ENCODE measurements at regions not wholly inside any gene's neighbourhood (a gene's known extent, or its start where the extent isn't known, plus 50 kb on each side); places are given as distances from the start of the nearest gene placed in this dataset.

GRCh38 chr2:14925471-14925870 is 293.0 kb downstream of the LRATD1 start:
- H3K9me3 ChIP-seq (ENCODE audit: control insufficient read depth, insufficient read depth, low read depth, low read length) = no peaks in the 10 kb centered on the region
- no peak overlapping the region for H3K9ac ChIP-seq (ENCODE audit: insufficient read depth, low read length)
- H3K4me1 ChIP-seq (ENCODE audit: control insufficient read depth, extremely low read depth, insufficient read depth, low read length) = no peaks in the 10 kb centered on the region
- H4K20me1 ChIP-seq (ENCODE audit: control insufficient read depth, extremely low read depth, insufficient read depth, low read length) = no peaks in the 10 kb centered on the region
- no peaks in the 10 kb centered on the region for H3K27me3 ChIP-seq (ENCODE audit: control insufficient read depth, insufficient read depth, low read length)
- no peak overlapping the region for H2AFZ ChIP-seq (ENCODE audit: low read length)
- H3K36me3 ChIP-seq (ENCODE audit: control insufficient read depth, insufficient read depth, low read length) = no peaks in the 10 kb centered on the region
- H3K4me3 ChIP-seq (replicated peaks in 1 of 4; ENCODE audit: control extremely low read depth in 1 of 4, insufficient read depth in 1 of 4, low read depth in 3 of 4, low read length in 4 of 4) = no peak overlapping the region
- no peak for DNase-seq (ENCODE audit: low read depth in 2 of 2)
- no peak for TF ChIP-seq EZH2 (IDR thresholded peaks at IDR 0.05; ENCODE audit: low read length, missing control alignments)
- H3K79me2 ChIP-seq (ENCODE audit: control insufficient read depth, insufficient read depth, low read length) = no peaks in the 10 kb centered on the region
- no peak overlapping the region for H3K4me2 ChIP-seq (ENCODE audit: extremely low read depth, insufficient read depth, low read length)
- H3K27ac ChIP-seq (ENCODE audit: insufficient read depth, low read length) = no peak overlapping the region

GRCh38 chr2:14927021-14927564 is 294.6 kb downstream of the LRATD1 start:
- no peaks in the 10 kb centered on the region for H3K27me3 ChIP-seq (ENCODE audit: control insufficient read depth, insufficient read depth, low read length)
- H3K36me3 ChIP-seq (ENCODE audit: control insufficient read depth, insufficient read depth, low read length) = no peaks in the 10 kb centered on the region
- H4K20me1 ChIP-seq (ENCODE audit: control insufficient read depth, extremely low read depth, insufficient read depth, low read length) = no peaks in the 10 kb centered on the region
- H3K79me2 ChIP-seq (ENCODE audit: control insufficient read depth, insufficient read depth, low read length) = no peaks in the 10 kb centered on the region
- H3K9me3 ChIP-seq (ENCODE audit: control insufficient read depth, insufficient read depth, low read depth, low read length) = no peaks in the 10 kb centered on the region
- H3K4me3 ChIP-seq (replicated peaks in 1 of 4; ENCODE audit: control extremely low read depth in 1 of 4, insufficient read depth in 1 of 4, low read depth in 3 of 4, low read length in 4 of 4) = no peak overlapping the region
- no peak overlapping the region for H3K4me2 ChIP-seq (ENCODE audit: extremely low read depth, insufficient read depth, low read length)
- DNase-seq (ENCODE audit: low read depth in 2 of 2) = no peak
- no peak overlapping the region for H3K27ac ChIP-seq (ENCODE audit: insufficient read depth, low read length)
- no peak overlapping the region for H3K9ac ChIP-seq (ENCODE audit: insufficient read depth, low read length)
- H3K4me1 ChIP-seq (ENCODE audit: control insufficient read depth, extremely low read depth, insufficient read depth, low read length) = no peaks in the 10 kb centered on the region
- no peak overlapping the region for H2AFZ ChIP-seq (ENCODE audit: low read length)
- TF ChIP-seq CTCF (conservative IDR thresholded peaks at IDR 0.05 in 1 of 2, IDR thresholded peaks at IDR 0.05 in 1 of 2; ENCODE audit: low read depth in 1 of 2, low read length in 2 of 2) (no peak), EZH2 (IDR thresholded peaks at IDR 0.05; ENCODE audit: low read length, missing control alignments) (no peak)

GRCh38 chr2:14928056-14928455 is 295.5 kb downstream of the LRATD1 start:
- Histone ChIP-seq H3K9ac (ENCODE audit: insufficient read depth, low read length) (no peak overlapping the region), H2AFZ (ENCODE audit: low read length) (no peak overlapping the region), H4K20me1 (ENCODE audit: control insufficient read depth, extremely low read depth, insufficient read depth, low read length) (no peaks in the 10 kb centered on the region), H3K27me3 (ENCODE audit: control insufficient read depth, insufficient read depth, low read length) (no peaks in the 10 kb centered on the region), H3K4me2 (ENCODE audit: extremely low read depth, insufficient read depth, low read length) (no peak overlapping the region), H3K36me3 (ENCODE audit: control insufficient read depth, insufficient read depth, low read length) (no peaks in the 10 kb centered on the region), H3K4me3 (replicated peaks in 1 of 4; ENCODE audit: control extremely low read depth in 1 of 4, insufficient read depth in 1 of 4, low read depth in 3 of 4, low read length in 4 of 4) (no peak overlapping the region), H3K9me3 (ENCODE audit: control insufficient read depth, insufficient read depth, low read depth, low read length) (no peaks in the 10 kb centered on the region), H3K27ac (ENCODE audit: insufficient read depth, low read length) (no peak overlapping the region), H3K79me2 (ENCODE audit: control insufficient read depth, insufficient read depth, low read length) (no peaks in the 10 kb centered on the region), H3K4me1 (ENCODE audit: control insufficient read depth, extremely low read depth, insufficient read depth, low read length) (no peaks in the 10 kb centered on the region)
- DNase-seq (ENCODE audit: low read depth in 2 of 2) = no peak
- TF ChIP-seq EZH2 (IDR thresholded peaks at IDR 0.05; ENCODE audit: low read length, missing control alignments) (no peak), CTCF (conservative IDR thresholded peaks at IDR 0.05 in 1 of 2, IDR thresholded peaks at IDR 0.05 in 1 of 2; ENCODE audit: low read depth in 1 of 2, low read length in 2 of 2) (no peak)
